GM19351 (cell line): ENCODE measurements at regions not wholly inside any gene's neighbourhood (a gene's known extent, or its start where the extent isn't known, plus 50 kb on each side); places are given as distances from the start of the nearest gene placed in this dataset.
"Not testable (repeated sequence)": the region's sequence is repeated elsewhere in the genome, so short reads cannot be mapped to it uniquely, and the experiment has no call there.

Source experiments
- ATAC-seq: cut with Tn5 transposase; IDR thresholded peaks from one replicate; pipeline ENCODE4 v1.9.1; 2021; ENCODE audit warnings: mild to moderate bottlenecking, moderate library complexity; ENCODE audit not compliant: unreplicated experiment

- no peak for ATAC-seq
Measured at GRCh38 chrX:130467936-130468335, 66.1 kb downstream of the RBMX2 start.

GRCh38 chrX:130468395-130468923, 66.7 kb downstream of the RBMX2 start:
- no peak for ATAC-seq

GRCh38 chrX:130482871-130483270, 81.1 kb downstream of the RBMX2 start:
- ATAC-seq: no peak

- no peak for ATAC-seq
Measured at GRCh38 chrX:130485870-130486269, 84.1 kb downstream of the RBMX2 start.

- not testable (repeated sequence) for ATAC-seq
Measured at GRCh38 chrX:130495502-130495901, 93.7 kb downstream of the RBMX2 start.

- ATAC-seq: no peak
Measured at GRCh38 chrX:130497531-130497930, 95.7 kb downstream of the RBMX2 start.

GRCh38 chrX:130498653-130499274, 97.0 kb downstream of the RBMX2 start:
- ATAC-seq: no peak

GRCh38 chrX:130502016-130502570, 100.3 kb downstream of the RBMX2 start:
- no peak for ATAC-seq

GRCh38 chrX:130504019-130504418, 102.2 kb downstream of the RBMX2 start:
- no peak for ATAC-seq

- no peak for ATAC-seq
Measured at GRCh38 chrX:130507015-130507414, 105.2 kb downstream of the RBMX2 start.

GRCh38 chrX:130512534-130512933, 110.7 kb downstream of the RBMX2 start:
- ATAC-seq: not testable (repeated sequence)

GRCh38 chrX:130516123-130516522, 114.3 kb downstream of the RBMX2 start:
- no peak for ATAC-seq

- ATAC-seq: peak; percentile 55
Measured at GRCh38 chrX:130523460-130524394, 121.9 kb downstream of the RBMX2 start.

GRCh38 chrX:130524476-130525194, 122.8 kb downstream of the RBMX2 start:
- ATAC-seq: no peak

GRCh38 chrX:130529531-130529930, 127.7 kb downstream of the RBMX2 start:
- ATAC-seq: no peak

- no peak for ATAC-seq
Measured at GRCh38 chrX:130531066-130531465, 129.3 kb downstream of the RBMX2 start.

- peak; percentile 97 for ATAC-seq
Measured at GRCh38 chrX:130539721-130540321, 138.0 kb downstream of the RBMX2 start.

- no peak for ATAC-seq
Measured at GRCh38 chrX:130543603-130544325, 142.0 kb downstream of the RBMX2 start.

GRCh38 chrX:130545796-130546195, 144.0 kb downstream of the RBMX2 start:
- ATAC-seq: no peak

- ATAC-seq: not testable (repeated sequence)
Measured at GRCh38 chrX:130549382-130549781, 147.6 kb downstream of the RBMX2 start.
